HG02870 (cell line): ENCODE measurements at regions not wholly inside any gene's neighbourhood (a gene's known extent, or its start where the extent isn't known, plus 50 kb on each side); places are given as distances from the start of the nearest gene placed in this dataset.
A peak's percentile ranks its signal among the peaks of the same experiment; 100 is the strongest.
"Not testable (repeated sequence)": the region's sequence is repeated elsewhere in the genome, so short reads cannot be mapped to it uniquely, and the experiment has no call there.

ENCODE experiments used
- ATAC-seq: cut with Tn5 transposase; IDR thresholded peaks from one replicate; pipeline ENCODE4 v1.9.1; 2021; ENCODE audit warnings: mild to moderate bottlenecking, moderate library complexity; ENCODE audit not compliant: unreplicated experiment

GRCh38 chr11:38924644-38925043 lies 2326.6 kb upstream of the RAG2 start:
- no peak for ATAC-seq

- no peak for ATAC-seq
Observed at GRCh38 chr11:38900211-38900610, 2302.2 kb upstream of the RAG2 start.

- not testable (repeated sequence) for ATAC-seq
Observed at GRCh38 chr11:38894201-38894600, 2296.2 kb upstream of the RAG2 start.

GRCh38 chr11:38884145-38884865 lies 2286.3 kb upstream of the RAG2 start:
- no peak for ATAC-seq

- no peak for ATAC-seq
Observed at GRCh38 chr11:38867338-38867737, 2269.3 kb upstream of the RAG2 start.

DNA sequence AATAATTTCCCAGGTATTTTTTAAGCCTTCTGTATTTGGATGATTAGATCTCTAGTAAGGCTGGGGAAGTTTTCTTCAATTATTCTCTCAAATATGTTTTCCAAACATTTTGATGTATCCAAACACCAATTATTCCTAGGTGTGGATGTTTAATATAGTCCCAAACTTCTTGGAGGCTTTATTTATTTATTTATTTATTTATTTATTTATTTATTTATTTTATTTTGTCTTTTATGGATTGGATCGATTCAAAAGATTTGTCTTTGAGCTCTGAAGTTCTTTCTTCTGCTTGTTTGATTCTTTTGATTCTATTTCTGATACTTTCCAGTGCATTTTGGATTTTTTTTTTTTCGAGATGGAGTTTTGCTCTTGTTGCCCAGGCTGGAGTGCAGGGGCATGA lies 2267.9 kb upstream of the RAG2 start:
- no peak for ATAC-seq

DNA sequence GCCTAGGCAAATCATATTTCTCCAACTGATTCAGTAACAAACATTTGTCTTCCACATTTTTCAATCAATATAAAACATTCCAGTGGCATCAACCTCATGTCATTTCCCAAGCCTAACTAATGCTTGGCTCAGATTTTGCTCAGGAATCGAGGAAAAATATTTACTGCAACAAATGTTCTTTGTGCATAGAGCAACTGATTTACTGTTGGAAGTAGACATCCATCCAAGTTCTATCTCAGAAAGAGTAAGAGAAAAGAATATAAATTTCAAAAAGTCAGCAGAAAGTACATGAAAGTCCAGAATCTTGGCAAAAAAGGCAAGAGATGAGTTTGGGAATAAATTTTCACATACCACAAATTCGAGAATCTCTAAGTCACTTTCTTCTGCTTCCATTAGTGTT lies 2245.0 kb upstream of the RAG2 start:
- ATAC-seq, result no peak

DNA sequence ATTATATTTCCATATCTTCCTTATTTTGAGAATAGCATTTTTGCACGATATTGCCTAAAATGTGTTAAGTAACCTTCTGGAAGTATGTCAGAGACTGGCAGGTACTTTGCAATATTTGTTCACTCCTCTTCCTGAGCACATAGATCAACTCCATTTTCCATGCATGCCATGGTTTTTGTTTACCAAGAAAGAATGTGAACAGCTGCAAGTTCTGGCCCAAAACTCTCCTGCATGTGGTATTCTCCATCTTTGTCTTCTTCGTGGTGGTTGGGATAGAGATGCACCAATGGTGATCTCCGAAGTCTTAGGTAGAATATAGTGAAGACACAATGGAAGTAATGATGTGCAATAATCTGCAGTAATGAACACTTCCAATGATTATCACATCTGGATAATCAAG lies 2241.0 kb upstream of the RAG2 start:
- ATAC-seq, result no peak

- no peak for ATAC-seq
Observed at GRCh38 chr11:38835966-38836365, 2237.9 kb upstream of the RAG2 start.

DNA sequence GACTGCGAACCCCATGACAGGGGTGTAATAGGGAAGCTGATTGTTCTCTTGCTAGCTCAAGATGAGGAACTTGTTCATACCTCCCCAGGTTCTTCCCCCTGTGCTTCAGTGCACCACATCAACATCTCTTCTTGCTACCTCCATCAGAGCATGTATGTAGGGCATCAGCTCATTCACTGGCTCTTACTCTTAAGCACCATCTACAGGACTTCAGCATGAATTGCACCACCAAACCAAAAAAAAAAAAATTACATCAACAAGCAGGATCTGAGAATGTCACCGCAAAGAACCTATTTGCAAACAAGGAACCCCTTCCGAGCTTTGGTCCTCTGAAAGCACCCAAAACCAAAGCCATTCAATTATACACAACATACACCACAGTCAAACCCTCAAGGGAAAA lies 2226.5 kb upstream of the RAG2 start:
- no peak for ATAC-seq

GRCh38 chr11:38821786-38822185 lies 2223.8 kb upstream of the RAG2 start:
- not testable (repeated sequence) for ATAC-seq

DNA sequence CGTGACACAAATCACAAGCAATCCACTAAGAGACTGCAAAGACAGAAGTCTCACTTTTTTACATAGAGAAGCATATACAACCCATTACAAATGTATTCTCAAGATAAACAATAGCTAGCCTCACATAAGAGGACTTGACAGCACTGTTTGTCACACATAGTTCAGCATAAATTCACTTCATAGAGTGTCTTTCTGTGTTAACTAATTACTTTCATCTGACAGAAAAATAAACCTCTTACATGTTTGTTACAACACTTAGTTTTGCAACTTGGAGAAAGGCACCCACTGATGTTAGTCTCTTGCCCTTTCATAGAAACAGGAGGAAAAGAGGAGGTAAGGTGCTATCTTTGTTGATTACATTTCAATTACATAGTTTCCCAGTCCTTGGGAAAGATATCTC lies 2221.9 kb upstream of the RAG2 start:
- ATAC-seq, result no peak

GRCh38 chr11:38818720-38819119 lies 2220.7 kb upstream of the RAG2 start:
- no peak for ATAC-seq

- no peak for ATAC-seq
Observed at GRCh38 chr11:38814670-38815069, 2216.6 kb upstream of the RAG2 start.

- ATAC-seq, result no peak
Observed at GRCh38 chr11:38809521-38809920, 2211.5 kb upstream of the RAG2 start.

DNA sequence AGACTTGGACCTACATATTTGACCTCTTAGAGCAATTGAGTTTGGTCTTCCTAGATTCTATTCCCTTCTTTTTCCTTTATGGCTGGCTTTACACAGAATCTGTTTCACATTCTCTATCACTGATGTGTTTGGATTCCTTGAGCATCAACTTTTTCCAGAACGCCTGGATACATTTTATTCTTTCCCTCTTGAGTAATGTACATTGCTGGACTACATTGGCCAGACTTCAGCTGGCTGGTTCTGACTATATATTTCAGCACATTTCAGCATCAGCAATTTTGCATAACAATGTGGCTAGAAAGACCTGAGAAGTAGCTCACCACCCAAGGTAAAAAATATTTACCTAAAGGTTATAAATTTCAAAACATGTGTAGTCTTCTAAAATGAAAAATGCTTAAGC lies 2198.2 kb upstream of the RAG2 start:
- no peak for ATAC-seq

GRCh38 chr11:38795027-38795426 lies 2197.0 kb upstream of the RAG2 start:
- no peak for ATAC-seq

GRCh38 chr11:38791346-38791961 lies 2193.4 kb upstream of the RAG2 start:
- ATAC-seq, result peak; percentile 95

GRCh38 chr11:38788561-38788960 lies 2190.5 kb upstream of the RAG2 start:
- ATAC-seq, result no peak

DNA sequence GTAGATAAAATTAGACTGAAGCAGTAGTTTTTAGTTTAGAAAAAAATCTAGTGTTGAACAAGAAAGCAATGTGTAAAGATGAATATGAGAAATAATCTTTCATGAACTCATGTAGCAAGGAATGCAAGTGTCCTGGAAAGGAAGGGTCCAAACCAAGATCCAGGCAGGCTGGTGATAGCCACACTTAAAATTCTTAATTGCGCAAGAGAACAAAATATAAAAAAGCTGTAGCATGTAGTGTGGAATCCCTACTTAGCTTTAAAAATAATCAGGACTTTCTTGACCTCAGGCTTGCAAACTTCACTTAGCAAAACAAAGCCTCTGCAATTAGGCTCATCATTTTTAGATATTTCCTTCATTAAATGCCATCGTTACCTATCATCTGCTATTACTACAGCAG lies 2186.1 kb upstream of the RAG2 start:
- ATAC-seq, result no peak

- ATAC-seq, result no peak
Observed at GRCh38 chr11:38766796-38767195, 2168.8 kb upstream of the RAG2 start.

DNA sequence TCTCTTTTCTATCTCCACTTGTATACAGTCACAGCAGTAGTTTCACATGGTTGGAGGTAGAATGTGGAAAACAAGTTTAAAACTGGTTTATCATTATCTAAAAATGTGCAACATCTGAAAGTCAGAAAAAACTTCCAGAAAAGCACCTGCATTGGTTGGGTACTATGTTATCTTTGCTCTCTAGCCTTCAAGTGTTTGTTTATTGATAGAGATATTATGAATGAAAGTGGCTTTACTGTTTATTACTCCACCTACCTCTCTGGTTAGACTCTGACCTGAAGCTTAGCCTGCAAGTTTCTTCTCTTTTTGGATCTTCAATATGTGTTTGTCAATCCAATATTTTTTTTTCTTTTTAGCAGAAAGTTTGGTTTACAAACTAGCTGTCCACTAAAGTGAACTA lies 2161.4 kb upstream of the RAG2 start:
- ATAC-seq, result no peak

DNA sequence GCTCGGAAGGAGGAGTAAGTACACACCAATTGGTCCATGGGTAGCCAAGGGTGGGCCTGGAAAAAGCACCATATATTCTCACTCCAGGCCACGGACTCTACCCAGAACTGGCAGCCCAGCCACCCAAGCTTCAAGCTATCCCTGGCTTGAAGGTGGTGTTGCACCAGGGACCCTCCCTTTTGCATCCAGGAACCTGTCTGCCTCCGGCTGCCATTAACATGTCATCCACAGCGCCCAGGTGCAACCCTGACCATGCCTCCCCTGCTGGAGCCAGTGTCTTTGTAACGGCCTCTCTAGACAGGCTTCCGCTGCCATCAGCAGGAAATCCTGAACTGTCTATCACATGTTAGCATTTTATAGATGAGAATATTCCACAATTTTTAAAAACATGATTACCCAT lies 2158.5 kb upstream of the RAG2 start:
- ATAC-seq, result no peak
